ENCODE measurements at regions not wholly inside any gene's neighbourhood (a gene's known extent, or its start where the extent isn't known, plus 50 kb on each side); places are given as distances from the start of the nearest gene placed in this dataset.

GRCh38 chr11:92702037-92702804 is 267.2 kb upstream of the MTNR1B start:
- Mint-ChIP-seq H3K27ac (no peak overlapping the region), H3K4me1 (no peaks in the 10 kb centered on the region), H3K36me3 (no peaks in the 10 kb centered on the region), H3K4me3 (no peak overlapping the region), H3K27me3 (ENCODE audit: low read depth in 2 of 2) (no peaks in the 10 kb centered on the region), H3K9me3 (peaks cover 5 to 19% of the 10 kb centered on the region in 2 donors)
- DNase-seq, result no peak
- Histone ChIP-seq H3K27me3 (ENCODE audit: control insufficient read depth, insufficient read depth, low read length) (no peaks in the 10 kb centered on the region), H3K9me3 (ENCODE audit: control insufficient read depth, insufficient read depth, low read length) (peaks cover 5% of the 10 kb centered on the region), H3K4me1 (ENCODE audit: control insufficient read depth, insufficient read depth, low read length) (no peaks in the 10 kb centered on the region), H3K36me3 (ENCODE audit: control insufficient read depth, insufficient read depth, low read length) (no peaks in the 10 kb centered on the region), H3K27ac (ENCODE audit: low read length) (no peak overlapping the region), H3K4me3 (ENCODE audit: low read length) (no peak overlapping the region)
- WGBS (ENCODE audit: insufficient coverage), result 81% methylated on average over 8 of the region's 8 CpGs
- TF ChIP-seq, protein P1, sequence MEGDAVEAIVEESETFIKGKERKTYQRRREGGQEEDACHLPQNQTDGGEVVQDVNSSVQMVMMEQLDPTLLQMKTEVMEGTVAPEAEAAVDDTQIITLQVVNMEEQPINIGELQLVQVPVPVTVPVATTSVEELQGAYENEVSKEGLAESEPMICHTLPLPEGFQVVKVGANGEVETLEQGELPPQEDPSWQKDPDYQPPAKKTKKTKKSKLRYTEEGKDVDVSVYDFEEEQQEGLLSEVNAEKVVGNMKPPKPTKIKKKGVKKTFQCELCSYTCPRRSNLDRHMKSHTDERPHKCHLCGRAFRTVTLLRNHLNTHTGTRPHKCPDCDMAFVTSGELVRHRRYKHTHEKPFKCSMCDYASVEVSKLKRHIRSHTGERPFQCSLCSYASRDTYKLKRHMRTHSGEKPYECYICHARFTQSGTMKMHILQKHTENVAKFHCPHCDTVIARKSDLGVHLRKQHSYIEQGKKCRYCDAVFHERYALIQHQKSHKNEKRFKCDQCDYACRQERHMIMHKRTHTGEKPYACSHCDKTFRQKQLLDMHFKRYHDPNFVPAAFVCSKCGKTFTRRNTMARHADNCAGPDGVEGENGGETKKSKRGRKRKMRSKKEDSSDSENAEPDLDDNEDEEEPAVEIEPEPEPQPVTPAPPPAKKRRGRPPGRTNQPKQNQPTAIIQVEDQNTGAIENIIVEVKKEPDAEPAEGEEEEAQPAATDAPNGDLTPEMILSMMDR (IDR thresholded peaks at IDR 0.05), result no peak
- ATAC-seq, result no peak
- intact Hi-C loops (cut with micrococcal nuclease), result no loop called here

- Mint-ChIP-seq H3K4me3 (no peak overlapping the region), H3K27ac (no peak overlapping the region), H3K36me3 (no peaks in the 10 kb centered on the region), H3K9me3 (peaks cover 5 to 19% of the 10 kb centered on the region in 2 donors), H3K27me3 (ENCODE audit: low read depth in 2 of 2) (no peaks in the 10 kb centered on the region), H3K4me1 (no peaks in the 10 kb centered on the region)
- DNase-seq (no peak), ATAC-seq (no peak)
- H3K9me3 ChIP-seq (ENCODE audit: control insufficient read depth, insufficient read depth, low read length), result peaks cover 5% of the 10 kb centered on the region
- TF ChIP-seq, protein P1 (IDR thresholded peaks at IDR 0.05), result no peak
- no peak overlapping the region for H3K27ac ChIP-seq (ENCODE audit: low read length)
- no peaks in the 10 kb centered on the region for H3K27me3 ChIP-seq (ENCODE audit: control insufficient read depth, insufficient read depth, low read length)
- no peaks in the 10 kb centered on the region for H3K4me1 ChIP-seq (ENCODE audit: control insufficient read depth, insufficient read depth, low read length)
- intact Hi-C loops (cut with micrococcal nuclease), result no loop called here
- no peak overlapping the region for H3K4me3 ChIP-seq (ENCODE audit: low read length)
- no peaks in the 10 kb centered on the region for H3K36me3 ChIP-seq (ENCODE audit: control insufficient read depth, insufficient read depth, low read length)
These were observed 266.5 kb upstream of the MTNR1B start for GRCh38 chr11:92702805-92703448.

DNA sequence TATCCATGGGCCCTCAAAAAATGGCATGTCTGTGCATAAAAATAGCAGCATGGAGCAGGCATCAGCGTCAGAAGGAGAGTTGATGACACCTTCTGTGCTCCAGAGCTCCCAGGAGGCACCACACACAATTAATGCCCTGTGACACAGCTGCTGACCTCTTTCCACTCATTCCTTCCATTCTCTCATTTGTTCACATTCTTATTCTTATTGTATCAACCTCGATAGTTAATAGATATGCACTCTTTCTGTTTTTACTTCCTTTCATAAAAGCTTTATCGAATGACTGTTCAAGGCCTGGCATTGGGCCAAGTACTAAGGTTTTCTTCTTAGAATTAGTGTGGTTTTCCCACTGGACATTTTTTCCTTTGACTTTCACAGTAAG is 266.0 kb upstream of the MTNR1B start:
- DNase-seq (no peak), ATAC-seq (no peak)
- H3K4me3 Mint-ChIP-seq, result no peak overlapping the region
- H3K36me3 Mint-ChIP-seq, result no peaks in the 10 kb centered on the region
- H3K4me1 Mint-ChIP-seq, result no peaks in the 10 kb centered on the region
- no peak overlapping the region for H3K27ac ChIP-seq (ENCODE audit: low read length)
- TF ChIP-seq, protein P1 (IDR thresholded peaks at IDR 0.05), result no peak
- H3K4me3 ChIP-seq (ENCODE audit: low read length), result no peak overlapping the region
- peaks cover 5% of the 10 kb centered on the region for H3K9me3 ChIP-seq (ENCODE audit: control insufficient read depth, insufficient read depth, low read length)
- H3K4me1 ChIP-seq (ENCODE audit: control insufficient read depth, insufficient read depth, low read length), result no peaks in the 10 kb centered on the region
- no peaks in the 10 kb centered on the region for H3K36me3 ChIP-seq (ENCODE audit: control insufficient read depth, insufficient read depth, low read length)
- intact Hi-C loops (cut with micrococcal nuclease), result no loop called here
- 28% methylated on average over 3 of the region's 3 CpGs for WGBS (ENCODE audit: insufficient coverage)
- H3K27me3 ChIP-seq (ENCODE audit: control insufficient read depth, insufficient read depth, low read length), result no peaks in the 10 kb centered on the region
- H3K27ac Mint-ChIP-seq, result no peak overlapping the region
- H3K27me3 Mint-ChIP-seq (ENCODE audit: low read depth in 2 of 2), result no peaks in the 10 kb centered on the region
- peaks cover 5 to 19% of the 10 kb centered on the region in 2 donors for H3K9me3 Mint-ChIP-seq
